Cardiac muscle cell (in vitro differentiated cells and primary cell): ENCODE measurements at regions not wholly inside any gene's neighbourhood (a gene's known extent, or its start where the extent isn't known, plus 50 kb on each side); places are given as distances from the start of the nearest gene placed in this dataset.

Source experiments
- DNase-seq, 2 donors: peaks; one replicate each; pipeline versions ENCODE4 v3.0.0 to v3.0.0-alpha.2; 2010 to 2017; ENCODE audit warnings: low read depth in 1 of 2, low spot score in 1 of 2
- H3K27ac ChIP-seq: fragments of 200-600 bp; sonication (generic); 2 replicates; pipeline ENCODE4 v1.5.1; 2016
- H3K27me3 ChIP-seq: fragments of 200-600 bp; sonication (generic); 2 replicates; pipeline ENCODE4 v1.6.0; 2016; ENCODE audit warnings: control low read depth
- H3K36me3 ChIP-seq: fragments of 200-600 bp; sonication (generic); 2 replicates; pipeline ENCODE4 v1.5.1; 2016; ENCODE audit warnings: control low read depth
- H3K4me1 ChIP-seq: fragments of 200-600 bp; sonication (generic); 2 replicates; pipeline ENCODE4 v1.8.1; 2017; ENCODE audit warnings: low read depth, mild to moderate bottlenecking, mixed run types
- H3K4me3 ChIP-seq: fragments of 200-600 bp; sonication (generic); 2 replicates; pipeline ENCODE4 v1.5.1; 2016; ENCODE audit warnings: mild to moderate bottlenecking
- H3K9me3 ChIP-seq: fragments of 200-600 bp; sonication (generic); 2 replicates; pipeline ENCODE4 v1.5.1; 2017; ENCODE audit warnings: low read depth, mild to moderate bottlenecking, control low read depth
- TF ChIP-seq, protein P1 (sequence below): IDR thresholded peaks from 2 replicates; pipeline ENCODE4 v1.5.1; 2012; ENCODE audit warnings: low read depth, mild to moderate bottlenecking, low read length

DNA sequence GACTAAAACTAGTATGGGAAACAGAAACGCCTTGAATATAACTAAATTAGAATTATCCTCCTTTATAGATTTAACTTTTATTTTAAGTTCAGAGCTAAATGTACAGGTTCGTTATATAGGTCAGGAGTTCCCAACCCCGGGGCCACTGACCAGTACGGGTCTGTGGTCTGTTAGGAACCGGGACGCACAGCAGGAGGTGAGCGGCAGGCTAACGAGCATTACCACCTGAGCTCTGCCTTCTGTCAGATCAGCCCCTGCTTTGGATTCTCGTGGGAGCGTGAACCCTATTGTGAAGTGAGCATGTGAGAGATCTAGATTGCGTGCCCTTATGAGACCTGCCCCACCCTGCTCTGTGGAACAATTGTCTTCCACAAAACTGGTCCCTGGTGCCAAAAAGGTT lies 51.0 kb downstream of the FAT4 start:
- Histone ChIP-seq H3K27ac (no peak overlapping the region), H3K4me3 (no peak overlapping the region)

DNA sequence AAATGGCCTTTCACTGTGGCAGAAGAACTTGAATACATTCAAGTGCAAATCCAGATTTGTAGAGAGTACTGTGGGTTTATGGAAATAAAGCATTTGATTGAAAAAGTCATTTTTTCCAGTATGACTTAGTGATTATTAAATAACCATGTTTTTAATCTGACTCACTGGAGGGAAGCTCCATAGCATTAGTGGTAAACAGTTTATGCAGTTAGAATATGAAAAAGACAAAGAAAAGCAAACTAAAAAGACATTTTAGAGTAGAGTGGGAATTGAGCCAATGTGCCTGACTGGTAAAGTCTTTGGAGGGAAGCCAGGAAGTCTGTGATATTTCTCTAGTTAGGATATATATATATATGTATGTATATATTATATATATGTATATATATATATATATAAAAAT lies 53.4 kb downstream of the FAT4 start:
- DNase-seq = peak in 1 of 2 donors; percentile 66
- Histone ChIP-seq H3K9me3 (no peaks in the 10 kb centered on the region), H3K4me3 (no peak overlapping the region), H3K27ac (no peak overlapping the region), H3K27me3 (no peaks in the 10 kb centered on the region), H3K4me1 (no peaks in the 10 kb centered on the region), H3K36me3 (no peaks in the 10 kb centered on the region)
- TF ChIP-seq, protein P1, sequence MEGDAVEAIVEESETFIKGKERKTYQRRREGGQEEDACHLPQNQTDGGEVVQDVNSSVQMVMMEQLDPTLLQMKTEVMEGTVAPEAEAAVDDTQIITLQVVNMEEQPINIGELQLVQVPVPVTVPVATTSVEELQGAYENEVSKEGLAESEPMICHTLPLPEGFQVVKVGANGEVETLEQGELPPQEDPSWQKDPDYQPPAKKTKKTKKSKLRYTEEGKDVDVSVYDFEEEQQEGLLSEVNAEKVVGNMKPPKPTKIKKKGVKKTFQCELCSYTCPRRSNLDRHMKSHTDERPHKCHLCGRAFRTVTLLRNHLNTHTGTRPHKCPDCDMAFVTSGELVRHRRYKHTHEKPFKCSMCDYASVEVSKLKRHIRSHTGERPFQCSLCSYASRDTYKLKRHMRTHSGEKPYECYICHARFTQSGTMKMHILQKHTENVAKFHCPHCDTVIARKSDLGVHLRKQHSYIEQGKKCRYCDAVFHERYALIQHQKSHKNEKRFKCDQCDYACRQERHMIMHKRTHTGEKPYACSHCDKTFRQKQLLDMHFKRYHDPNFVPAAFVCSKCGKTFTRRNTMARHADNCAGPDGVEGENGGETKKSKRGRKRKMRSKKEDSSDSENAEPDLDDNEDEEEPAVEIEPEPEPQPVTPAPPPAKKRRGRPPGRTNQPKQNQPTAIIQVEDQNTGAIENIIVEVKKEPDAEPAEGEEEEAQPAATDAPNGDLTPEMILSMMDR = no peak

More for the DNA sequence above, 51.0 kb downstream of the FAT4 start:
- Histone ChIP-seq H3K36me3 (no peaks in the 10 kb centered on the region), H3K9me3 (no peaks in the 10 kb centered on the region), H3K27me3 (no peaks in the 10 kb centered on the region), H3K4me1 (no peaks in the 10 kb centered on the region)
- TF ChIP-seq, protein P1 = no peak
- DNase-seq = no peak

DNA sequence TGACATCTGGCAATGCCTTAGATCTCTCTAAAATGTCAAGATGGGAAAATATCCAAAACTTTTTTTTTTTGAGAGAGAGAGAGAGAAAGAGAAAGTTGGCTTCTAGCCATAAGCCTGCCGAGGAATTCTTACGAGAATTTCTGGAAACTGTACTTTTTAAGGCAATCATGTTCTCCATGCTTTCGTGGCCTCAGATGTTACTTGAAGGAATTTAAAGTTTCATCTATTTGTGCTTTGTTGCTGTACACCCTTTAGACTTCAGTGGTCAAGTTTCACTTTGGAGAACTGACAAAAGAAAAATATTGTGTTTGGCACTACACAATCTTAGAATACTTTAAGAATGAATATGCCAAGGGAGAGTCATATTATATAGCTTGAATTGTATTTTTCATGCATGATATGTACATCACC lies 53.9 kb downstream of the FAT4 start:
- TF ChIP-seq, protein P1 = no peak
- no peaks in the 10 kb centered on the region for H3K9me3 ChIP-seq
- no peak overlapping the region for H3K4me3 ChIP-seq
- H3K4me1 ChIP-seq = no peaks in the 10 kb centered on the region
- no peaks in the 10 kb centered on the region for H3K27me3 ChIP-seq
- H3K27ac ChIP-seq = no peak overlapping the region
- DNase-seq = peak in 1 of 2 donors; percentile 88
- H3K36me3 ChIP-seq = no peaks in the 10 kb centered on the region

- Histone ChIP-seq H3K4me1 (no peaks in the 10 kb centered on the region), H3K4me3 (no peak overlapping the region), H3K27ac (no peak overlapping the region), H3K27me3 (no peaks in the 10 kb centered on the region), H3K36me3 (no peaks in the 10 kb centered on the region), H3K9me3 (no peaks in the 10 kb centered on the region)
- TF ChIP-seq, protein P1 = no peak
- DNase-seq = no peak
Measured at GRCh38 chr4:125369098-125369497, 54.3 kb downstream of the FAT4 start.

DNA sequence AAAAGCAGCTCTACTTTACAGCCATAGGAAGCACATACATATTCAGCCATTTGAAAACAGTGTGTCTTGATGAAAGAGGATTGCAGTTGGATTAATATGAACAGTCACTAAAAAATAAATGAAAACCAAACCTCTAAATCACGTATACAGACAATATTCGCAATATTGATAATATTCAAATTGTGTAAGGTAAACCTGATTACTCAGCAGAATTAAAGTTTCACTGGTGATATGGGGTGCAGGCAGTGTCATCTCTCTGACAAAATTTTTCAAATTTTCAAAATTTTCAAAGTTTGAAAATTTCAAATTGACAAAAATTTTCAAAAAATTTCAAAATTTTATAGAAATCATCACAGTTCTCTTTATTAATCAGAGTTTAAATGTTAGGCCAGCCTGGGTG lies 55.7 kb downstream of the FAT4 start:
- Histone ChIP-seq H3K9me3 (no peaks in the 10 kb centered on the region), H3K27me3 (no peaks in the 10 kb centered on the region), H3K36me3 (no peaks in the 10 kb centered on the region), H3K4me3 (no peak overlapping the region), H3K4me1 (no peaks in the 10 kb centered on the region), H3K27ac (no peak overlapping the region)
- TF ChIP-seq, protein P1 = no peak
- no peak for DNase-seq

GRCh38 chr4:125382995-125383394 lies 68.2 kb downstream of the FAT4 start:
- H3K27me3 ChIP-seq = no peaks in the 10 kb centered on the region
- DNase-seq = peak in 1 of 2 donors; percentile 64
- no peak overlapping the region for H3K4me3 ChIP-seq
- H3K36me3 ChIP-seq = no peaks in the 10 kb centered on the region
- no peaks in the 10 kb centered on the region for H3K4me1 ChIP-seq
- TF ChIP-seq, protein P1 = no peak
- peaks cover 3% of the 10 kb centered on the region for H3K9me3 ChIP-seq
- no peak overlapping the region for H3K27ac ChIP-seq
